Stomach (tissue), 8 donors: ENCODE measurements at regions not wholly inside any gene's neighbourhood (a gene's known extent, or its start where the extent isn't known, plus 50 kb on each side); places are given as distances from the start of the nearest gene placed in this dataset.

ENCODE experiments used
- DNase-seq, 2 donors: peaks; one replicate each; pipeline versions ENCODE4 v3.0.0 to v3.0.0-alpha.2; 2013 to 2019
- H3K27ac ChIP-seq, 5 donors: fragments of 200-600 bp in 4 of 5; sonication (generic) in 4 of 5; one replicate each; pipeline ENCODE4 v1.5.1; 2013 to 2019; ENCODE audit warnings: mild to moderate bottlenecking in 1 of 5, moderate library complexity in 1 of 5
- H3K27me3 ChIP-seq, 3 donors: fragments of 200-600 bp; sonication (generic); one replicate each; pipeline ENCODE4 v1.5.1; 2017 to 2019; ENCODE audit warnings: mixed run types in 1 of 3
- H3K36me3 ChIP-seq, 4 donors: fragments of 200-600 bp; sonication (generic); 1 replicate in 3 of 4; 2 replicates in 1 of 4; pipeline ENCODE4 v1.5.1; 2016 to 2019
- H3K4me1 ChIP-seq, 4 donors: fragments of 200-600 bp; sonication (generic); one replicate each; pipeline ENCODE4 v1.5.1; 2016 to 2019
- H3K4me3 ChIP-seq, 4 donors: fragments of 200-600 bp; sonication (generic) in 3 of 4; one replicate each; pipeline ENCODE4 v1.5.1; 2016 to 2019; ENCODE audit warnings: mild to moderate bottlenecking in 1 of 4
- H3K9me3 ChIP-seq, 4 donors: fragments of 200-600 bp; sonication (generic); one replicate each; pipeline ENCODE4 v1.5.1; 2016 to 2019
- CTCF ChIP-seq, 7 experiments: fragments of 450-650 bp in 4 of 7; fragments of 200-600 bp in 3 of 7; sonication (generic) in 3 of 7; IDR thresholded peaks; one replicate each; pipeline ENCODE4 v1.5.1; 2016 to 2019; ENCODE audit warnings: antibody characterized with exemption in 7 of 7, control low read depth in 2 of 7, mild to moderate bottlenecking in 1 of 7
- EP300 ChIP-seq: sonication (generic); formaldehyde crosslinking; IDR thresholded peaks from one replicate; pipeline ENCODE4 v1.6.1; 2017; ENCODE audit warnings: antibody characterized with exemption
- POLR2A ChIP-seq, 4 donors: fragments of 450-650 bp; IDR thresholded peaks; one replicate each; pipeline ENCODE4 v1.6.1; 2016; ENCODE audit warnings: antibody characterized with exemption in 4 of 4, control low read depth in 2 of 4, mild to moderate bottlenecking in 1 of 4, moderate library complexity in 1 of 4
- POLR2AphosphoS5 ChIP-seq, 3 donors: sonication (generic); formaldehyde crosslinking; IDR thresholded peaks; one replicate each; pipeline ENCODE4 v1.6.1; 2016; ENCODE audit warnings: antibody characterized with exemption in 3 of 3
- WGBS, 5 donors: extraction: QIAGEN DNeasy Blood & Tissue Kit in 3 of 5; methylation state at CpG; one replicate each; pipeline versions ENCODE4 v1.1.5 to v1.1.7; 2013 to 2018; 5-methylcytosine and 5-hydroxymethylcytosine counted together
- intact Hi-C: fragments of 100-400 bp; cut with DNase I; formaldehyde crosslinking; loops from one replicate; pipeline ENCODE4 v1.15.1; 2023; ENCODE audit warnings: low total_unique reads
- donor health status: healthy with polysubstance abuse.
- donor health status: Bipolar disorder and iron deficiency.
- donor health status: healthy.

- no peak overlapping the region for H3K27ac ChIP-seq
- intact Hi-C loops, result no loop called here
- no peaks in the 10 kb centered on the region for H3K27me3 ChIP-seq
- no peak for TF ChIP-seq EP300
- TF ChIP-seq POLR2AphosphoS5 (IDR thresholded peaks at IDR 0.05), result no peak
- TF ChIP-seq POLR2A (IDR thresholded peaks at IDR 0.05), result no peak
- TF ChIP-seq CTCF (IDR thresholded peaks at IDR 0.05), result no peak
- no peaks in the 10 kb centered on the region for H3K9me3 ChIP-seq
- WGBS, 5 donors, result 69 to 75% (median 69%) methylated on average over 2 of the region's 2 CpGs
- H3K4me3 ChIP-seq, result no peak overlapping the region
- H3K36me3 ChIP-seq, result no peaks in the 10 kb centered on the region
- DNase-seq, result no peak
- no peaks in the 10 kb centered on the region for H3K4me1 ChIP-seq
Measured at GRCh38 chr7:115825456-115826115, 205.0 kb downstream of the TFEC start.

GRCh38 chr7:115822801-115823200 lies 207.8 kb downstream of the TFEC start:
- TF ChIP-seq CTCF (IDR thresholded peaks at IDR 0.05), result no peak
- no peak for TF ChIP-seq EP300
- no peak for TF ChIP-seq POLR2AphosphoS5 (IDR thresholded peaks at IDR 0.05)
- no peak for TF ChIP-seq POLR2A (IDR thresholded peaks at IDR 0.05)
- no peak for DNase-seq

GRCh38 chr7:115822380-115822779 lies 208.2 kb downstream of the TFEC start:
- 41 to 85% (median 81%) methylated on average over 1 of the region's 1 CpG for WGBS, 5 donors

More at GRCh38 chr7:115822801-115823200, 207.8 kb downstream of the TFEC start:
- intact Hi-C loops, result no loop called here
- no peaks in the 10 kb centered on the region for H3K9me3 ChIP-seq
- H3K36me3 ChIP-seq, result no peaks in the 10 kb centered on the region
- H3K4me1 ChIP-seq, result no peaks in the 10 kb centered on the region
- H3K4me3 ChIP-seq, result no peak overlapping the region
- no peaks in the 10 kb centered on the region for H3K27me3 ChIP-seq
- H3K27ac ChIP-seq, result no peak overlapping the region
- WGBS, 5 donors, result 47 to 71% (median 63%) methylated on average over 2 of the region's 2 CpGs

GRCh38 chr7:115816318-115816974 lies 214.1 kb downstream of the TFEC start:
- intact Hi-C loops, result no loop called here
- Histone ChIP-seq H3K9me3 (no peaks in the 10 kb centered on the region), H3K27me3 (no peaks in the 10 kb centered on the region), H3K4me1 (no peaks in the 10 kb centered on the region), H3K27ac (no peak overlapping the region), H3K4me3 (no peak overlapping the region), H3K36me3 (no peaks in the 10 kb centered on the region)
- 70 to 78% (median 73%) methylated on average over 4 of the region's 4 CpGs for WGBS, 5 donors
- TF ChIP-seq POLR2A (IDR thresholded peaks at IDR 0.05) (no peak), EP300 (no peak), CTCF (IDR thresholded peaks at IDR 0.05) (no peak), POLR2AphosphoS5 (IDR thresholded peaks at IDR 0.05) (no peak)
- no peak for DNase-seq

More at GRCh38 chr7:115822380-115822779, 208.2 kb downstream of the TFEC start:
- Histone ChIP-seq H3K36me3 (no peaks in the 10 kb centered on the region), H3K4me1 (no peaks in the 10 kb centered on the region), H3K9me3 (no peaks in the 10 kb centered on the region), H3K4me3 (no peak overlapping the region), H3K27ac (no peak overlapping the region), H3K27me3 (no peaks in the 10 kb centered on the region)
- intact Hi-C loops, result no loop called here
- TF ChIP-seq CTCF (IDR thresholded peaks at IDR 0.05) (no peak), POLR2A (IDR thresholded peaks at IDR 0.05) (no peak), POLR2AphosphoS5 (IDR thresholded peaks at IDR 0.05) (no peak), EP300 (no peak)
- DNase-seq, result no peak
